ENCODE measurements at regions not wholly inside any gene's neighbourhood (a gene's known extent, or its start where the extent isn't known, plus 50 kb on each side); places are given as distances from the start of the nearest gene placed in this dataset.
A peak's percentile ranks its signal among the peaks of the same experiment; 100 is the strongest.

- DNase-seq (ENCODE audit: low read depth): no peak
These were observed 55.1 kb upstream of the PAGE4 start for GRCh38 chrX:49773993-49774392.

GRCh38 chrX:49767236-49767635 is 61.9 kb upstream of the PAGE4 start:
- DNase-seq (ENCODE audit: low read depth): no peak

- no peak for DNase-seq (ENCODE audit: low read depth)
These were observed 66.5 kb upstream of the PAGE1 start for GRCh38 chrX:49762175-49762720.

- DNase-seq (ENCODE audit: low read depth): no peak
These were observed 65.7 kb upstream of the PAGE1 start for GRCh38 chrX:49761481-49761880.

- no peak for DNase-seq (ENCODE audit: low read depth)
These were observed 64.6 kb upstream of the PAGE1 start for GRCh38 chrX:49760290-49760890.

GRCh38 chrX:49756692-49757091 is 60.9 kb upstream of the PAGE1 start:
- DNase-seq (ENCODE audit: low read depth): no peak

GRCh38 chrX:49754233-49754857 is 58.6 kb upstream of the PAGE1 start:
- DNase-seq (ENCODE audit: low read depth): peak; percentile 22

- DNase-seq (ENCODE audit: low read depth): no peak
These were observed 57.9 kb upstream of the PAGE1 start for GRCh38 chrX:49753691-49754090.

GRCh38 chrX:49748211-49748956 is 52.6 kb upstream of the PAGE1 start:
- DNase-seq (ENCODE audit: low read depth): no peak

- no peak for DNase-seq (ENCODE audit: low read depth)
These were observed 50.5 kb upstream of the PAGE1 start for GRCh38 chrX:49746306-49746705.

All from activated T-cell treated with anti-CD3 and anti-CD28 coated beads for 24 hours (primary cell).